Endothelial cell (in vitro differentiated cells): ENCODE measurements at regions not wholly inside any gene's neighbourhood (a gene's known extent, or its start where the extent isn't known, plus 50 kb on each side); places are given as distances from the start of the nearest gene placed in this dataset.

Experiments
- DNase-seq: peaks from one replicate; pipeline ENCODE4 v3.0.0; 2021; ENCODE audit warnings: low spot score
- H3K27ac Mint-ChIP-seq: one replicate; pipeline ENCODE4 v1.8.0; 2021; ENCODE audit warnings: mixed read lengths, inconsistent platforms; ENCODE audit not compliant: unreplicated experiment
- H3K27me3 Mint-ChIP-seq: one replicate; pipeline ENCODE4 v1.8.0; 2021; ENCODE audit warnings: mild to moderate bottlenecking, moderate library complexity, mixed read lengths, inconsistent platforms; ENCODE audit not compliant: unreplicated experiment
- H3K36me3 Mint-ChIP-seq: one replicate; pipeline ENCODE4 v1.8.0; 2021; ENCODE audit warnings: mild to moderate bottlenecking, low read depth, mixed read lengths, inconsistent platforms; ENCODE audit not compliant: unreplicated experiment
- H3K4me1 Mint-ChIP-seq: one replicate; pipeline ENCODE4 v1.8.0; 2021; ENCODE audit warnings: mild to moderate bottlenecking, mixed read lengths, inconsistent platforms; ENCODE audit not compliant: unreplicated experiment
- H3K4me3 Mint-ChIP-seq: one replicate; pipeline ENCODE4 v1.8.0; 2021; ENCODE audit warnings: mild to moderate bottlenecking, mixed read lengths, inconsistent platforms; ENCODE audit not compliant: unreplicated experiment
- H3K9me3 Mint-ChIP-seq: one replicate; pipeline ENCODE4 v1.8.0; 2021; ENCODE audit warnings: mixed read lengths, inconsistent platforms; ENCODE audit not compliant: unreplicated experiment
- TF ChIP-seq, protein P1 (sequence below): fragments of 200-600 bp; sonication (generic); IDR thresholded peaks from one replicate; pipeline ENCODE4 v1.5.0; 2021; ENCODE audit warnings: antibody characterized with exemption; ENCODE audit not compliant: unreplicated experiment

DNA sequence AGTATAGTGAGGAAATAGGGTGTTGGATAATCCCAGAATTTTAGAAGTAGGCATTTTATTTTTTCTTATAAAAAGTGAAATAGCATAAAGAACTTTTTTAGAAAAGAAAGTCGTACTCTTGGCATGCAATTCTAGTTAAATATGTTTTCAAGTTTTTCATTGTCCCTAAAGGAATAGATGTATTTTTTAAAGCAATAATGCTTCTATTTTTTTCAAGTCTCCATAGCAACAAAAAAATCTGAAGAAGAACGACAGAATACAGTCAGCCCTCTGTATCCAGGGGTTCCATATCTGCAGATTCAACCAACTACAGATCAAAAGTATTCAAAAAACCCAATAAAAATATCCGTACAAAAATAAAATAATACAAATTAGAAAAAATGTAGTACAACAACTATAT lies 538.2 kb downstream of the GLUD2 start:
- no peak overlapping the region for H3K27ac Mint-ChIP-seq
- H3K36me3 Mint-ChIP-seq = no peaks in the 10 kb centered on the region
- H3K9me3 Mint-ChIP-seq = no peaks in the 10 kb centered on the region
- H3K27me3 Mint-ChIP-seq = no peaks in the 10 kb centered on the region
- no peak for DNase-seq
- no peaks in the 10 kb centered on the region for H3K4me1 Mint-ChIP-seq
- no peak overlapping the region for H3K4me3 Mint-ChIP-seq
- TF ChIP-seq, protein P1, sequence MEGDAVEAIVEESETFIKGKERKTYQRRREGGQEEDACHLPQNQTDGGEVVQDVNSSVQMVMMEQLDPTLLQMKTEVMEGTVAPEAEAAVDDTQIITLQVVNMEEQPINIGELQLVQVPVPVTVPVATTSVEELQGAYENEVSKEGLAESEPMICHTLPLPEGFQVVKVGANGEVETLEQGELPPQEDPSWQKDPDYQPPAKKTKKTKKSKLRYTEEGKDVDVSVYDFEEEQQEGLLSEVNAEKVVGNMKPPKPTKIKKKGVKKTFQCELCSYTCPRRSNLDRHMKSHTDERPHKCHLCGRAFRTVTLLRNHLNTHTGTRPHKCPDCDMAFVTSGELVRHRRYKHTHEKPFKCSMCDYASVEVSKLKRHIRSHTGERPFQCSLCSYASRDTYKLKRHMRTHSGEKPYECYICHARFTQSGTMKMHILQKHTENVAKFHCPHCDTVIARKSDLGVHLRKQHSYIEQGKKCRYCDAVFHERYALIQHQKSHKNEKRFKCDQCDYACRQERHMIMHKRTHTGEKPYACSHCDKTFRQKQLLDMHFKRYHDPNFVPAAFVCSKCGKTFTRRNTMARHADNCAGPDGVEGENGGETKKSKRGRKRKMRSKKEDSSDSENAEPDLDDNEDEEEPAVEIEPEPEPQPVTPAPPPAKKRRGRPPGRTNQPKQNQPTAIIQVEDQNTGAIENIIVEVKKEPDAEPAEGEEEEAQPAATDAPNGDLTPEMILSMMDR = no peak

DNA sequence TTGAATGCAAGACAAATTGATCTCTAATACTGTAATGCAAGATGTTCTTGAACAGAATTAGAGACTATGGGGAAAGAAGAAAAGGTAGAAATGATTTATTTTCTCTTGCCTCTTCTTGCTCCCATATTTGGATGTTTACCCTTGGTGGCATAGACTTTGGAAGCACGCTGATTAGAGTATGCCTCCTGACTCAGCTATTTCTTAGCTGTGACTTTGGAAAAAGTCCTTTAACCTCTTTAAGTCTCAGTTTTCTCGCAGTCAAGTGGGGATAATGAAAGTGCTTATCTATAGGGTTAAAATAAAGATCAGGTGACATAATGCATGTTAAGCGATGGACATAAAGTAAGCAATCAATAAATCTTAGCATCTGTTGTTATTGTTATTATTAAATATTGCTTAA lies 545.5 kb downstream of the GLUD2 start:
- Mint-ChIP-seq H3K9me3 (no peaks in the 10 kb centered on the region), H3K4me1 (no peaks in the 10 kb centered on the region), H3K27ac (no peak overlapping the region), H3K27me3 (no peaks in the 10 kb centered on the region), H3K36me3 (no peaks in the 10 kb centered on the region), H3K4me3 (no peak overlapping the region)
- TF ChIP-seq, protein P1 = no peak
- DNase-seq = no peak

DNA sequence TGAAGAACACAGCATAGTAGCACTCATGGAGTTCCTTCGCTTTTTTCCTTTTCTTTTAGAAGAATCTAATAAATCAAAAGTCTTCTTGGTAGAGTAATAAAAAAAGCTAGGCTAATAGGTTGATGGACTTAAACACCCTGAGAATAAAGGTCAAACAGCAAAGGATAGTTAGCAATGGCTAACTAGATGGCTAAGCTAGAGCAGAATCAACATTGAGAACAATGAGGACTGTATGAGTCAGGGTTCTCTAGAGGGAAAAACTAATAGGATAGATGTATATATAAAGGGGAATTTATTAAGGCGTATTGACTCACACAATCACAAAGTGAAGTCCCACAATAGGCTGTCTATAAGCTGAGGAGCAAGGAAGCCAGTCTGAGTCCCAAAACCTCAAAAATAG lies 550.9 kb downstream of the GLUD2 start:
- no peak overlapping the region for H3K4me3 Mint-ChIP-seq
- H3K36me3 Mint-ChIP-seq = no peaks in the 10 kb centered on the region
- DNase-seq = no peak
- H3K4me1 Mint-ChIP-seq = no peaks in the 10 kb centered on the region
- no peaks in the 10 kb centered on the region for H3K27me3 Mint-ChIP-seq
- TF ChIP-seq, protein P1 = no peak
- no peak overlapping the region for H3K27ac Mint-ChIP-seq
- no peaks in the 10 kb centered on the region for H3K9me3 Mint-ChIP-seq

DNA sequence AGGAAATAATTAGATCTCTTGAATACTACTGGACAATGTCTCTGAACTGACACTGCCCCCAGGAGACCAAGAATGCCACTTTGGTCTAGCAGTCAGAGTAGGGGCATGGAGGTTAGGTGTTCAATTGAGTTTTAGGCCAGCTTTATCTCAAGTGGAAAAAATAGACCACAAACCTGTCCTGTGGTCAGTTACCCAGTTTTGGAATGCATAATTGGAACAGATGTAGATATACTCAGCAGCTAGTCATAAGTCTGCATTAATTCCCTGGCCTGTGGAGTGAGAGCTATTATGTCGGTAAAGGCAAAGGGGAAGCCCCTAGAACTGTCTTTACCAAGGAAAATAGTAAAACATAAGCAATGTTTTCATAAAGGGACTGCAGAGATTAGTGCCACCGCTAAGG lies 587.7 kb downstream of the GLUD2 start:
- H3K27ac Mint-ChIP-seq = no peak overlapping the region
- H3K4me3 Mint-ChIP-seq = no peak overlapping the region
- TF ChIP-seq, protein P1 = no peak
- no peaks in the 10 kb centered on the region for H3K27me3 Mint-ChIP-seq
- DNase-seq = no peak
- no peaks in the 10 kb centered on the region for H3K9me3 Mint-ChIP-seq
- H3K36me3 Mint-ChIP-seq = no peaks in the 10 kb centered on the region
- H3K4me1 Mint-ChIP-seq = no peaks in the 10 kb centered on the region

DNA sequence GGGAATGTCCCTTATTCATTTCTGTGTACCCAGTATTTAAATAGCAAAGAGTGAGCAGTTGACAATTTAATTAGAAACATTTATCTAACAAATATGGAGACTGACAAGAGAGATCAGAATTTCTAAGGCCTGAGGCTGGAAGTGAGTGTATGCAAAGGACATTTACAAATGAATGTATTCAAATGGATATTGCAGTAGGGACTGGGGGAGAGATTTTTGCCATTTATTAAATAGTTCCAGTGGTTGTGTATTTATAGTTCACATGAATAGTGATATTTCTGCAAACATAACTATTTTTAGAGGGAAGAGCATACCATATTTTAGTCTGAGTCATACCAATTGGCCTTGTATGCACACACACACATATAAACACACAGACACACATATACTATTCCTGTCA lies 592.4 kb downstream of the GLUD2 start:
- Mint-ChIP-seq H3K36me3 (no peaks in the 10 kb centered on the region), H3K4me1 (peaks cover 4% of the 10 kb centered on the region), H3K4me3 (no peak overlapping the region), H3K27me3 (no peaks in the 10 kb centered on the region), H3K27ac (no peak overlapping the region), H3K9me3 (no peaks in the 10 kb centered on the region)
- DNase-seq = no peak
- TF ChIP-seq, protein P1 = no peak
